HL-60 (cell line): ENCODE measurements at regions not wholly inside any gene's neighbourhood (a gene's known extent, or its start where the extent isn't known, plus 50 kb on each side); places are given as distances from the start of the nearest gene placed in this dataset.
"Not testable (repeated sequence)": the region's sequence is repeated elsewhere in the genome, so short reads cannot be mapped to it uniquely, and the experiment has no call there.

Experiments
- GABPA ChIP-seq: IDR thresholded peaks from 2 replicates; pipeline ENCODE4 v1.6.1; 2012; ENCODE audit warnings: low read depth
- POLR2AphosphoS5 ChIP-seq: IDR thresholded peaks from 2 replicates; pipeline ENCODE4 v1.6.1; 2012; ENCODE audit warnings: low read depth
- TF ChIP-seq, protein P1 (sequence below): IDR thresholded peaks from one replicate; pipeline ENCODE4 v1.5.1; 2011; ENCODE audit warnings: low read length, control low read depth, inconsistent platforms; ENCODE audit not compliant: insufficient read depth
- TF ChIP-seq, protein P2 (sequence below): IDR thresholded peaks from 2 replicates; pipeline ENCODE4 v1.6.1; 2012; ENCODE audit warnings: low read depth; ENCODE audit not compliant: insufficient replicate concordance

DNA sequence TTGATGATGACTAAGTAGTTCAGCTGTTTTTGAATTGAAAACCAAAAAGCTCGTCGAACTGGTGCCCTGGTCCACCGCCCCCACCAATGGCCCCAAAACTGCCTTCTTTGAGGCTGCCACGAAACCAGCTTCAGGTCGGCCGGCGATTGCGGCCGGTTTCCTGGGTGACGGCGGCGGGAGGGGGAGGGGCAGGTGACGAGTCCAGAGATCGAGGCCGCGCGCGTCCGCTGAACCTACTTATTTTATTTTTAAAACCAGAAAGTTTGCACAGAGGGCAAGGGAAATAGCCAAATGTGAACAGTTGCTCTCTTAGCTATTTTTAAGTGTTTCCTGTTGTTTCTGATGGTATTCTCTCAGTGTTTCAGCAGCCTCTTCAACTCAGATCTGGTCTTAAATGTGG lies 120.8 kb upstream of the ARMCX2 start:
- TF ChIP-seq, protein P1, sequence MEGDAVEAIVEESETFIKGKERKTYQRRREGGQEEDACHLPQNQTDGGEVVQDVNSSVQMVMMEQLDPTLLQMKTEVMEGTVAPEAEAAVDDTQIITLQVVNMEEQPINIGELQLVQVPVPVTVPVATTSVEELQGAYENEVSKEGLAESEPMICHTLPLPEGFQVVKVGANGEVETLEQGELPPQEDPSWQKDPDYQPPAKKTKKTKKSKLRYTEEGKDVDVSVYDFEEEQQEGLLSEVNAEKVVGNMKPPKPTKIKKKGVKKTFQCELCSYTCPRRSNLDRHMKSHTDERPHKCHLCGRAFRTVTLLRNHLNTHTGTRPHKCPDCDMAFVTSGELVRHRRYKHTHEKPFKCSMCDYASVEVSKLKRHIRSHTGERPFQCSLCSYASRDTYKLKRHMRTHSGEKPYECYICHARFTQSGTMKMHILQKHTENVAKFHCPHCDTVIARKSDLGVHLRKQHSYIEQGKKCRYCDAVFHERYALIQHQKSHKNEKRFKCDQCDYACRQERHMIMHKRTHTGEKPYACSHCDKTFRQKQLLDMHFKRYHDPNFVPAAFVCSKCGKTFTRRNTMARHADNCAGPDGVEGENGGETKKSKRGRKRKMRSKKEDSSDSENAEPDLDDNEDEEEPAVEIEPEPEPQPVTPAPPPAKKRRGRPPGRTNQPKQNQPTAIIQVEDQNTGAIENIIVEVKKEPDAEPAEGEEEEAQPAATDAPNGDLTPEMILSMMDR, result not testable (repeated sequence)
- TF ChIP-seq POLR2AphosphoS5, GABPA: not testable (repeated sequence)
- TF ChIP-seq, protein P2, sequence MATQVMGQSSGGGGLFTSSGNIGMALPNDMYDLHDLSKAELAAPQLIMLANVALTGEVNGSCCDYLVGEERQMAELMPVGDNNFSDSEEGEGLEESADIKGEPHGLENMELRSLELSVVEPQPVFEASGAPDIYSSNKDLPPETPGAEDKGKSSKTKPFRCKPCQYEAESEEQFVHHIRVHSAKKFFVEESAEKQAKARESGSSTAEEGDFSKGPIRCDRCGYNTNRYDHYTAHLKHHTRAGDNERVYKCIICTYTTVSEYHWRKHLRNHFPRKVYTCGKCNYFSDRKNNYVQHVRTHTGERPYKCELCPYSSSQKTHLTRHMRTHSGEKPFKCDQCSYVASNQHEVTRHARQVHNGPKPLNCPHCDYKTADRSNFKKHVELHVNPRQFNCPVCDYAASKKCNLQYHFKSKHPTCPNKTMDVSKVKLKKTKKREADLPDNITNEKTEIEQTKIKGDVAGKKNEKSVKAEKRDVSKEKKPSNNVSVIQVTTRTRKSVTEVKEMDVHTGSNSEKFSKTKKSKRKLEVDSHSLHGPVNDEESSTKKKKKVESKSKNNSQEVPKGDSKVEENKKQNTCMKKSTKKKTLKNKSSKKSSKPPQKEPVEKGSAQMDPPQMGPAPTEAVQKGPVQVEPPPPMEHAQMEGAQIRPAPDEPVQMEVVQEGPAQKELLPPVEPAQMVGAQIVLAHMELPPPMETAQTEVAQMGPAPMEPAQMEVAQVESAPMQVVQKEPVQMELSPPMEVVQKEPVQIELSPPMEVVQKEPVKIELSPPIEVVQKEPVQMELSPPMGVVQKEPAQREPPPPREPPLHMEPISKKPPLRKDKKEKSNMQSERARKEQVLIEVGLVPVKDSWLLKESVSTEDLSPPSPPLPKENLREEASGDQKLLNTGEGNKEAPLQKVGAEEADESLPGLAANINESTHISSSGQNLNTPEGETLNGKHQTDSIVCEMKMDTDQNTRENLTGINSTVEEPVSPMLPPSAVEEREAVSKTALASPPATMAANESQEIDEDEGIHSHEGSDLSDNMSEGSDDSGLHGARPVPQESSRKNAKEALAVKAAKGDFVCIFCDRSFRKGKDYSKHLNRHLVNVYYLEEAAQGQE, result not testable (repeated sequence)
